GM21529 (cell line): ENCODE measurements at regions not wholly inside any gene's neighbourhood (a gene's known extent, or its start where the extent isn't known, plus 50 kb on each side); places are given as distances from the start of the nearest gene placed in this dataset.

Source experiments
- ATAC-seq: cut with Tn5 transposase; IDR thresholded peaks from one replicate; pipeline ENCODE4 v1.9.1; 2021; ENCODE audit not compliant: unreplicated experiment

- no peak for ATAC-seq
Measured at GRCh38 chr4:173858471-173858870, 328.4 kb upstream of the HAND2 start.

- ATAC-seq: no peak
Measured at GRCh38 chr4:173857828-173858227, 327.8 kb upstream of the HAND2 start.

GRCh38 chr4:173855015-173855414 is 325.0 kb upstream of the HAND2 start:
- no peak for ATAC-seq

GRCh38 chr4:173852775-173853174 is 322.7 kb upstream of the HAND2 start:
- ATAC-seq: no peak

GRCh38 chr4:173845580-173845979 is 315.6 kb upstream of the HAND2 start:
- no peak for ATAC-seq

GRCh38 chr4:173839865-173840264 is 309.8 kb upstream of the HAND2 start:
- ATAC-seq: no peak

GRCh38 chr4:173837517-173837916 is 307.5 kb upstream of the HAND2 start:
- ATAC-seq: no peak

GRCh38 chr4:173835903-173836302 is 305.9 kb upstream of the HAND2 start:
- no peak for ATAC-seq

GRCh38 chr4:173834151-173834550 is 304.1 kb upstream of the HAND2 start:
- ATAC-seq: no peak

- ATAC-seq: no peak
Measured at GRCh38 chr4:173829565-173829964, 299.5 kb upstream of the HAND2 start.

GRCh38 chr4:173827707-173828106 is 297.7 kb upstream of the HAND2 start:
- no peak for ATAC-seq

GRCh38 chr4:173821876-173822275 is 291.8 kb upstream of the HAND2 start:
- ATAC-seq: no peak

GRCh38 chr4:173821036-173821435 is 291.0 kb upstream of the HAND2 start:
- no peak for ATAC-seq

- no peak for ATAC-seq
Measured at GRCh38 chr4:173807347-173807746, 277.3 kb upstream of the HAND2 start.

GRCh38 chr4:173805884-173806283 is 275.9 kb upstream of the HAND2 start:
- no peak for ATAC-seq

- no peak for ATAC-seq
Measured at GRCh38 chr4:173802662-173803022, 272.6 kb upstream of the HAND2 start.

GRCh38 chr4:173801876-173802661 is 272.0 kb upstream of the HAND2 start:
- ATAC-seq: no peak

- no peak for ATAC-seq
Measured at GRCh38 chr4:173801361-173801760, 271.3 kb upstream of the HAND2 start.

GRCh38 chr4:173797296-173797695 is 267.3 kb upstream of the HAND2 start:
- no peak for ATAC-seq

GRCh38 chr4:173794662-173795061 is 264.6 kb upstream of the HAND2 start:
- no peak for ATAC-seq

GRCh38 chr4:173793937-173794510 is 264.0 kb upstream of the HAND2 start:
- no peak for ATAC-seq

- ATAC-seq: no peak
Measured at GRCh38 chr4:173782660-173783059, 252.6 kb upstream of the HAND2 start.

- ATAC-seq: no peak
Measured at GRCh38 chr4:173777921-173778320, 247.9 kb upstream of the HAND2 start.
